HFFc6 (cell line): ENCODE measurements at regions not wholly inside any gene's neighbourhood (a gene's known extent, or its start where the extent isn't known, plus 50 kb on each side); places are given as distances from the start of the nearest gene placed in this dataset.

Source experiments
- DNase-seq: peaks from one replicate; pipeline ENCODE4 v3.0.0-alpha.2; 2018
- H3K27ac Mint-ChIP-seq: 2 replicates; pipeline ENCODE4 v1.8.0; 2020; ENCODE audit warnings: mild to moderate bottlenecking, mixed read lengths
- H3K27me3 Mint-ChIP-seq: 2 replicates; pipeline ENCODE4 v1.8.0; 2021; ENCODE audit warnings: mild to moderate bottlenecking, moderate library complexity, mixed read lengths; ENCODE audit not compliant: insufficient read depth
- H3K36me3 Mint-ChIP-seq: 2 replicates; pipeline ENCODE4 v1.8.0; 2021; ENCODE audit warnings: low read depth, mixed read lengths
- H3K4me1 Mint-ChIP-seq: 2 replicates; pipeline ENCODE4 v1.8.0; 2020; ENCODE audit warnings: low read depth, mixed read lengths
- H3K4me3 Mint-ChIP-seq: 2 replicates; pipeline ENCODE4 v1.8.0; 2020; ENCODE audit warnings: mild to moderate bottlenecking, moderate library complexity, mixed read lengths
- H3K9me3 Mint-ChIP-seq: 2 replicates; pipeline ENCODE4 v1.8.0; 2020; ENCODE audit warnings: mild to moderate bottlenecking, mixed read lengths
- TF ChIP-seq, protein P1 (sequence below): fragments of 200-600 bp; sonication (generic); IDR thresholded peaks from 2 replicates; pipeline ENCODE4 v1.5.0; 2021; ENCODE audit warnings: antibody characterized with exemption, mild to moderate bottlenecking

DNA sequence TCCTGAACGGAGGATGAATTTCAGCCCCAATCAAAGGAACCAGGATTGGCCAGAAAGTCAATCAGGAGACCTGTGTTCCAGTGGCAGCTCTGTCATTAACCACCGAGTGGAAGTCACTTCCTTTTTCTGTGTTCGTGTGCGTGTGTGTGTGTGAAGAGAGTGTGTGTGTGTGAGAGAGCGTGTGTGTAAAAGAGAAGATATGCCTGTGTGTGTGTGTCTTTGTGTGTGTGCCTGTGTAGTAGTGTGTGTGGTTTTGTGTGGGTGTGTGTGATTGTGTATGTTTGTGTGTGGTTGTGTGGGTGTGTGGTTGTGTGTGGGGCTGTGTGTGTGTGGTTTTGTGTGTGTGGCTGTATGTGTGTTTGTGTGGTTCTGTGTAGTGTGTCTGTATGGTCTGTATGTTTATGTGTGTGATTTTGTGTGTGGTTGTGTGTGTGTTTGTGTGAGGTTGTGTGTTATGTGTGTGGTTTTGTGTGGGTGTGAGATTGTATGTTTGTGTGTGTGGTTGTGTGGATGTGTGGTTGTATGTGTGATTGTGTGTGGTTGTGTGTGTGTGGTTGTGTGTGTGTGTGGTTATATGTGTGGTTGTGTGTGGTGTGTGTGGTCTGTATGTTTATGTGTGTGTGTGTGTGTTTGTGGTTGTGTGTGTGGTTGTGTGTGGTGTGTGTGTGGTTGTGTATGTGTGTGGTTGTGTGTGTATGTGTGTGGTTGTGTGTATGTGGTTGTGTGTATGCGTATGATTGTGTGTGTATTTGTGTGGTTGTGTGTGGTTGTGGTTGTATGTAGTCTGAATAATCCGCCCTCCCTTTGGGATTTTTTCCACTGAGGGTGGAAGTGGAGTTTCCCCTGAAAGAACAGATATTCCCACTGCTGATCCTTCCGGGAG lies 314.4 kb downstream of the SHQ1 start:
- Mint-ChIP-seq H3K4me1 (no peaks in the 10 kb centered on the region), H3K36me3 (0 out of 2 replicates have a peak, but pooled peaks cover 4% of the 10 kb centered on the region), H3K9me3 (peaks cover 5% of the 10 kb centered on the region; the same call in 1 of the 2 replicates), H3K4me3 (no peak overlapping the region), H3K27me3 (peaks cover 16% of the 10 kb centered on the region), H3K27ac (no peak overlapping the region)
- TF ChIP-seq, protein P1, sequence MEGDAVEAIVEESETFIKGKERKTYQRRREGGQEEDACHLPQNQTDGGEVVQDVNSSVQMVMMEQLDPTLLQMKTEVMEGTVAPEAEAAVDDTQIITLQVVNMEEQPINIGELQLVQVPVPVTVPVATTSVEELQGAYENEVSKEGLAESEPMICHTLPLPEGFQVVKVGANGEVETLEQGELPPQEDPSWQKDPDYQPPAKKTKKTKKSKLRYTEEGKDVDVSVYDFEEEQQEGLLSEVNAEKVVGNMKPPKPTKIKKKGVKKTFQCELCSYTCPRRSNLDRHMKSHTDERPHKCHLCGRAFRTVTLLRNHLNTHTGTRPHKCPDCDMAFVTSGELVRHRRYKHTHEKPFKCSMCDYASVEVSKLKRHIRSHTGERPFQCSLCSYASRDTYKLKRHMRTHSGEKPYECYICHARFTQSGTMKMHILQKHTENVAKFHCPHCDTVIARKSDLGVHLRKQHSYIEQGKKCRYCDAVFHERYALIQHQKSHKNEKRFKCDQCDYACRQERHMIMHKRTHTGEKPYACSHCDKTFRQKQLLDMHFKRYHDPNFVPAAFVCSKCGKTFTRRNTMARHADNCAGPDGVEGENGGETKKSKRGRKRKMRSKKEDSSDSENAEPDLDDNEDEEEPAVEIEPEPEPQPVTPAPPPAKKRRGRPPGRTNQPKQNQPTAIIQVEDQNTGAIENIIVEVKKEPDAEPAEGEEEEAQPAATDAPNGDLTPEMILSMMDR = no peak
- no peak for DNase-seq

DNA sequence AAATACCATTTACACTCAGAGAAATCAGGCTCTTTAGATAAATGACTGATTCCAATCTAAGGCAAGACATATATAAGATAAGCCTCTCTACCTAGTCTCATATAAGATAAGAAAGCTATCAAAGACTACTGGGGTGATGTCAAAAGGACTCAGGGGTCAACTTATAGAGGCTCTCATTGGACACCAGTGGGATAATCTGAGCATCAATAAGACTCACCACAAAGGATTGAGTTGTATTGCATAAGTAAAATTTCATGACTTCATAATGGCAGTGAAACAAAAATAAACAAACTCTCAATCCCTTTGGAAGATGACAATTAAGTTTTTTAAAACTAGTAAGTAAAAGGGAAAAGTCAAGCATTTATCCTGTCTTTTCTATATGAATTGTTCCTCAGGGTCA lies 317.8 kb downstream of the SHQ1 start:
- H3K4me3 Mint-ChIP-seq = no peak overlapping the region
- TF ChIP-seq, protein P1 = no peak
- peaks cover 5% of the 10 kb centered on the region; the same call in 1 of the 2 replicates for H3K9me3 Mint-ChIP-seq
- peaks cover 17% of the 10 kb centered on the region for H3K27me3 Mint-ChIP-seq
- no peaks in the 10 kb centered on the region for H3K4me1 Mint-ChIP-seq
- no peak for DNase-seq
- H3K27ac Mint-ChIP-seq = no peak overlapping the region
- 0 out of 2 replicates have a peak, but pooled peaks cover 4% of the 10 kb centered on the region for H3K36me3 Mint-ChIP-seq

DNA sequence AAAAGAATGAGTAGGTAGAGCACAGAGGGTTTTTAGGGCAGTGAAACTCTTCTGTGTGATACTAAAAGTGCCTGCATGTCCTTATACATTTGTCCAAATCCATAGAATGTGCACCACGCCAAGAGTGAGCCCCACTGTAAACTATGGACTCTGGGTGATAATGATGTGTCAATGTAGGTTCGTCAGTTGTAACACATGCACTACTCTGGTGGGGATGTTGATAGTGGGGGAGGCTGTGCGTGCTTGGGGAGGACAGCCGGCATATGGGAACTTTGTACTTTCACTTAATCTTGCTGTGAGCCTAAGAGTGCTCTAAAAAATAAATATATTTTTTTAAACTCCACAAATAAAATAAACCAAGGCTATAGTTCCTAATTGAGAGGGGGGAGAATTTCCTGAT lies 319.2 kb downstream of the SHQ1 start:
- Mint-ChIP-seq H3K4me1 (no peaks in the 10 kb centered on the region), H3K36me3 (0 out of 2 replicates have a peak, but pooled peaks cover 4% of the 10 kb centered on the region), H3K27ac (no peak overlapping the region), H3K9me3 (peaks cover 5% of the 10 kb centered on the region; the same call in 1 of the 2 replicates), H3K27me3 (peaks cover 17% of the 10 kb centered on the region), H3K4me3 (no peak overlapping the region)
- TF ChIP-seq, protein P1 = no peak
- DNase-seq = no peak

DNA sequence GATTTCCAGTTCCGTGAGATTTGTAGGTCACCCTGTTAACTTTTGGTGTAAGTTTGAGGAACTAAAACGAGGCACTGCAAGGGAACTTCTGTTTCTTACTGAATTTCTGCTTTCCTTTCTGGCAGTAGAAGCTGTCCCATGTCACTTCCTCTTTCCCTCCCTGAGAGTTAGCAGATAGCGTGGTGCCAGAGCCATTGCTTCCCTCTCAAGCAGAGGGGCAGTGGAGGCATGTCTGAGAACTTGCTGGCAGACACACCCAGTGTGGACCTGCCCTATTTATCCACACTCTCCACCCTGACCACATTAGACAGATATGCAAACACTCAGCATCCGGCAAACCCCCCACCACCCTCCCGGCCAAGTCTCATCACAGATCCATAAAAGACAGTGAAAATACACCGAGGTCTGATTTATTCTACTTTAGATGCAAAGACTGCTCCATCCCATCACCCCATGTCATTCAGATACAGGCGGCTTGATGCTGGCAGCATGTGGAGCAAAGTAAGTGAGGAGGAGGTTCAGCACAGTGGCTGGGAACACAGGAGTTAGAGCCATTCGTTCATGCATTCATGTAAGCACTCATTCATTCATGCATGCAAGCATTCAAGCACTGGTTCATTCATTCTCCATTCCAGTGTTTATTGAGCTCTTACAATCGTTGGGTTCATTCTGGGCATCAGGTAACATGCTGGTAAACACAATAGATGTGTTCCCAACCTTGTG lies 324.7 kb downstream of the SHQ1 start:
- Mint-ChIP-seq H3K27ac (no peak overlapping the region), H3K9me3 (no peaks in the 10 kb centered on the region), H3K27me3 (peaks cover 15% of the 10 kb centered on the region), H3K36me3 (no peaks in the 10 kb centered on the region), H3K4me3 (no peak overlapping the region), H3K4me1 (peaks cover 11% of the 10 kb centered on the region)
- DNase-seq = no peak
- TF ChIP-seq, protein P1 = no peak

DNA sequence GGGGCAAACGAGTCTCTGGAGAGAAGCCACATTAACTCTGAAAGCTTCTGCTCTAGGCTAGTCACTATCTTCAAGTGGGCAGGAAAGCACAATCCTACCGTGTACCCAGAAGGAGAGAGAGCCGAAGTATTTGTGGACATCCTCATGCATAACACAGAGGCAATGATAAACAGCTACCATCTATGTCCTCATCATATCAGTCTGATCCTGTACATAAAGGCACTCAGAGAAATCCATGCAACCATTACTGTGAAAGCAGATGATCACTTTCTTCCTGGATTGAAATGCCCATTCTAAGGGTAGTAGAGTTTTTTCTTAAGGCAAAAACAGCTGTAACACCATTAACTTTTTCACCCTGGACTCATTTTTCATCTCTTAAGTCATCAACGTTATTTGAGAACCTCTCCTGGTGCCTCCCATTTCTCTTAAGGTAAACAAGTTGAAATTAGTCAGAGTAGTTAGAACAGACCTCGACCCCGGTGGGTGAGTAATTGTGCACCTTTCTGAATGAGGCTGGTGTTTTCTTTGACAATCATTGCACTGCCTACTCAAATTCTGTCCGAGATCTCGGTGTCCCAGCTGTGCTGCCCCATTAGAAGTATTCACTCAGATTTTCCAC lies 327.4 kb downstream of the SHQ1 start:
- no peaks in the 10 kb centered on the region for H3K9me3 Mint-ChIP-seq
- H3K4me3 Mint-ChIP-seq = no peak overlapping the region
- peak; percentile 1 for DNase-seq
- peaks cover 11% of the 10 kb centered on the region for H3K4me1 Mint-ChIP-seq
- H3K27ac Mint-ChIP-seq = no peak overlapping the region
- TF ChIP-seq, protein P1 = no peak
- no peaks in the 10 kb centered on the region for H3K36me3 Mint-ChIP-seq
- peaks cover 15% of the 10 kb centered on the region for H3K27me3 Mint-ChIP-seq
